Neural crest cell (in vitro differentiated cells): ENCODE measurements at regions not wholly inside any gene's neighbourhood (a gene's known extent, or its start where the extent isn't known, plus 50 kb on each side); places are given as distances from the start of the nearest gene placed in this dataset.
"Not testable (repeated sequence)": the region's sequence is repeated elsewhere in the genome, so short reads cannot be mapped to it uniquely, and the experiment has no call there.

Experiments used
- DNase-seq: peaks from one replicate; pipeline ENCODE4 v3.0.0; 2021; ENCODE audit warnings: low read depth, mixed read lengths, low spot score
- H3K27ac Mint-ChIP-seq: one replicate; pipeline ENCODE4 v1.8.0; 2021; ENCODE audit warnings: mild to moderate bottlenecking, mixed read lengths; ENCODE audit not compliant: unreplicated experiment
- H3K27me3 Mint-ChIP-seq: 2 replicates; pipeline ENCODE4 v1.8.0; 2021; ENCODE audit warnings: low read depth, mild to moderate bottlenecking, mixed read lengths
- H3K36me3 Mint-ChIP-seq: 2 replicates; pipeline ENCODE4 v1.8.0; 2021; ENCODE audit warnings: low read depth, mild to moderate bottlenecking, mixed read lengths
- H3K4me1 Mint-ChIP-seq: 2 replicates; pipeline ENCODE4 v1.8.0; 2021; ENCODE audit warnings: mixed read lengths
- H3K4me3 Mint-ChIP-seq: one replicate; pipeline ENCODE4 v1.8.0; 2021; ENCODE audit warnings: mild to moderate bottlenecking, mixed read lengths
- H3K9me3 Mint-ChIP-seq: 2 replicates; pipeline ENCODE4 v1.8.0; 2021; ENCODE audit warnings: mixed read lengths
- TF ChIP-seq, protein P1 (sequence below): fragments of 200-600 bp; sonication (generic); conservative IDR thresholded peaks from 2 replicates; pipeline ENCODE4 v1.5.0; 2021; ENCODE audit warnings: antibody characterized with exemption, mild to moderate bottlenecking

DNA sequence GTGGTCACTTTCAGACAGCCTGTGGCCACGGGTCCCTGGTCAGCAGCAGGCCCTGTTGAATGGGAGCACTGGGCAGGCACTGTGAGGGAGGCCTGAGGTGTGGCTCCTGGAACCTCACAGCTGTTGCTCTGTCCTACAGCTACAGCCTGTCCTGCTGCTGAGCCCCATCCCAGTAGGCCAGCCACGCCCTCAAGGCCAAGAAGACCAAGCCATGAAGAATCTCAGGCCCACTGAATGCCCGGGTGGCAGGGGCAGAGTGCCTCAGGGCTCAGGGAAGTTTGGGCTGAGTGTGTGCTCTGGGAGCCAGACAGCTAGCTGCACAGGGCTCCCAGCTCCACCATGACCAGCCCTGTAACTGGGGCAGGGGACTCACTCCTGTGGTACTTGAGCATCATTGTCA lies 363.5 kb upstream of the NUPR2 start:
- Mint-ChIP-seq H3K36me3 (peaks cover 13% of the 10 kb centered on the region), H3K4me3 (no peak overlapping the region), H3K27me3 (no peaks in the 10 kb centered on the region), H3K27ac (no peak overlapping the region), H3K4me1 (no peaks in the 10 kb centered on the region), H3K9me3 (peaks cover 9% of the 10 kb centered on the region)
- DNase-seq = no peak
- TF ChIP-seq, protein P1, sequence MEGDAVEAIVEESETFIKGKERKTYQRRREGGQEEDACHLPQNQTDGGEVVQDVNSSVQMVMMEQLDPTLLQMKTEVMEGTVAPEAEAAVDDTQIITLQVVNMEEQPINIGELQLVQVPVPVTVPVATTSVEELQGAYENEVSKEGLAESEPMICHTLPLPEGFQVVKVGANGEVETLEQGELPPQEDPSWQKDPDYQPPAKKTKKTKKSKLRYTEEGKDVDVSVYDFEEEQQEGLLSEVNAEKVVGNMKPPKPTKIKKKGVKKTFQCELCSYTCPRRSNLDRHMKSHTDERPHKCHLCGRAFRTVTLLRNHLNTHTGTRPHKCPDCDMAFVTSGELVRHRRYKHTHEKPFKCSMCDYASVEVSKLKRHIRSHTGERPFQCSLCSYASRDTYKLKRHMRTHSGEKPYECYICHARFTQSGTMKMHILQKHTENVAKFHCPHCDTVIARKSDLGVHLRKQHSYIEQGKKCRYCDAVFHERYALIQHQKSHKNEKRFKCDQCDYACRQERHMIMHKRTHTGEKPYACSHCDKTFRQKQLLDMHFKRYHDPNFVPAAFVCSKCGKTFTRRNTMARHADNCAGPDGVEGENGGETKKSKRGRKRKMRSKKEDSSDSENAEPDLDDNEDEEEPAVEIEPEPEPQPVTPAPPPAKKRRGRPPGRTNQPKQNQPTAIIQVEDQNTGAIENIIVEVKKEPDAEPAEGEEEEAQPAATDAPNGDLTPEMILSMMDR = no peak

DNA sequence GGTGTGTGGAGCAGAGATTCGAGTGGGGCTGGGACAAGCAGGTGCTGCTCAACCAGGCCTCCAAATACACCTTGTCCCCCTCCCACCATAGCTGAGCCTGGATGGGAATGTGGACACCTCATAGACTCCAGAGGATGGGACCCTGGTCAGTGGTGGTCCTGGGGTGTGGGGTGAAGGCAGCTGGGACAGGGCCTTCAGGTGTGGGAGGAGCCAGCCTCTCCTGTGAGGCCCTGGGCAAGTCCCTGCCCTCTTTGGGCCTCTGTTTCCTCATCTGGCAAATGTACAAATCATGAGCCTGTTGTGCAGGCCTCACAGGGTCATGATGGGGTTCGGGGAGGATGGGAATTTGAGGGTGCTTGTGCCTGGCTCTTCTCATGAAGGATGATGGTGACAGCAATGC lies 362.9 kb upstream of the NUPR2 start:
- Mint-ChIP-seq H3K9me3 (peaks cover 9% of the 10 kb centered on the region), H3K4me3 (no peak overlapping the region), H3K36me3 (peaks cover 13% of the 10 kb centered on the region), H3K27me3 (no peaks in the 10 kb centered on the region), H3K4me1 (no peaks in the 10 kb centered on the region), H3K27ac (no peak overlapping the region)
- TF ChIP-seq, protein P1 = no peak
- no peak for DNase-seq

DNA sequence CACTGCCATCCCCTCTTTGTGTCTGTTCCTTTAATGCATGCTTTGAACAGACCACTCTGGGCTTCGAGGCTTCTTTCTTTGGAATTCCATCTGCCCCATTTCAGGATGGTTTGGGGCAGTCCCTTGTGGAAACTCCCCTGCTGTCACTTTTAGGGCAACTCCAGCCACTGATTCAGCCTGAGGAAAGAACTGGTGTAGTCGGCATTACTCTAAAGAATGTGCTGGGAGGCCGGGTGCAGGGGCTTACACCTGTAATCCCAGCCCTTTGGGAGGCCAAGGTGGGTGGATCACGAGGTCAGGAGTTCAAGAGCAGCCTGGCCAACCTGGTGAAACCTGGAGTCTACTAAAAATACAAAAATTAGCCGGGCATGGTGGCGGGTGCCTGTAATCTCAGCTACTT lies 358.1 kb upstream of the NUPR2 start:
- peaks cover 3% of the 10 kb centered on the region for H3K9me3 Mint-ChIP-seq
- no peak overlapping the region for H3K27ac Mint-ChIP-seq
- no peaks in the 10 kb centered on the region for H3K4me1 Mint-ChIP-seq
- no peak for DNase-seq
- no peaks in the 10 kb centered on the region for H3K27me3 Mint-ChIP-seq
- TF ChIP-seq, protein P1 = no peak
- H3K36me3 Mint-ChIP-seq = peaks cover 6% of the 10 kb centered on the region
- H3K4me3 Mint-ChIP-seq = no peak overlapping the region

DNA sequence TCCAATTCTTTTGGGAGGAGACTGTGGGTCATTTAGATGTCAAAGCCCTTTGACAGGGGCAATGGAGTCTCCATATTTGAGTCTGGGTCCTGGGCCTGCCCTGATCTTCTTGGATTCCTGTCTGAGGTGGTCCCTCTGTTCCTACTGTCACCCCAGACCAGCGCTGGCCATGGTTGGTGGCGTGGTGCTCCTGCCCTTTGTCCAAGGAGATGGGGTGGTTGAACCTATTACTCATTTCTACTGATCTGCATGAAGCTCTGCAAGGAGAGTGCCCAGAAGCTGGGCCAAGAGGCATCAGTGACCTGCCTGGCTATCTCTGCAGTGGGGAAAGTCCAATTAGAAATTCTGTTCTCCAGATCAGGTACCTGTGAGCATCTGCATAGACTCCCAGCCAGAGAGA lies 355.6 kb upstream of the NUPR2 start:
- Mint-ChIP-seq H3K36me3 (peaks cover 5% of the 10 kb centered on the region), H3K4me1 (no peaks in the 10 kb centered on the region), H3K27me3 (no peaks in the 10 kb centered on the region), H3K9me3 (peaks cover 3% of the 10 kb centered on the region), H3K27ac (no peak overlapping the region), H3K4me3 (no peak overlapping the region)
- TF ChIP-seq, protein P1 = no peak
- no peak for DNase-seq

DNA sequence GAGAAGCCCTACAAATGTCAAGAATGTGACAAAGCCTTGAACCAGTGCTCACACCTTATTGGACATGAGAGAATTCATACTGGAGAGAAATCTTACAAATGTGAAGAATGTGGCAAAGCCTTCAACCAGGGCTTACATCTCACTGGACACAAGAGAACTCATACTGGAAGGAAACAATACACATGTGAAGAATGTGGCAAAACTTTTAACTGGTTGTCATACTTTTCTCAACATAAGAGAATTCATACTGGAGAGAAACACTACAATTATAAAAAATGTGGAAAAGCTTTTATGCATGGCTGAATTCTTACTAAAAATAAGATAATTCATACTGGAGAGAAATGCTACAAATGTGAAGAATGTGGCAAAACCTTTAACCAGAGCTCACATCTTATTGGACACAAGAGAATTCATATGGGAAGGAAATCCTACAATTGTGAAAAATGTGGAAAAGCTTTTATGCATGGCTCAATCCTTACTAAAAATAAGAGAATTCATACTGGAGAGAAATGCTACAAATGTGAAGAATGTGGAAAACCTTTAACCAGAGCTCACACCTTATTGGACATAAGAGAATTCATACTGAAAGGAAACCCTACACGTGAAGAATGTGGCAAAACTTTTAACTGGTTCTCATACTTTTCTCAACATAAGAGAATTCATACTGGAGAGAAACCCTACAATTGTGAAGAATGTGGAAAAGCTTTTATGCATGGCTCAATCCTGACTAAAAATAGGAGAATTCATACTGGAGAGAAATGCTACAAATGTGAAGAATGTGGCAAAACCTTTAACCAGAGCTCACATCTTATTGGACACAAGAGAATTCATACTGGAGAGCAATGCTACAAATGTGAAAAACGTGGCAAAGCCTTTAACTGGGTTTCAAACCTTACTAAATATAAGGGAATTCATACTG lies 350.6 kb upstream of the NUPR2 start:
- not testable (repeated sequence) for H3K27me3 Mint-ChIP-seq, DNase-seq, H3K4me3 Mint-ChIP-seq, H3K4me1 Mint-ChIP-seq, H3K27ac Mint-ChIP-seq
- peaks cover 17% of the 10 kb centered on the region for H3K9me3 Mint-ChIP-seq
- H3K36me3 Mint-ChIP-seq = peaks cover 22% of the 10 kb centered on the region

DNA sequence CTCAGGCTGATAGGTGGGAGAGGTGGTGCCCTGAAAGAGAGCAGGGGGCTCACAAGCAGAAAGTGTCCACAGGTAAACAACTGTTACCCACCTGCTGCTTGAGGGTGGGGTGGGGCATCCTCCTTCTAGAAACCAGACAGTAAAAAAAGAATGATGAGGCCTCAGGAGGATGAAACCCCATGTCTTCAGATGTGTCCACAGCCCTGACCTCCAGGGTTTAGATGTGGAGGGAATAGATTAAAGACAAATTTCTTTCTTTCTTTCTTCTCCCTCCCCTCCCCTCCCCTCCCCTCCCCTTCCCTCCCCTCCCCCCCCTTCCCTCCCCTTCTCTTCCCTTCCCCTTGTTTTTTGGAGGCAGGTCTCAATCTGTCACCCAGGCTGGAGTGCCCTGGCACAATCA lies 333.5 kb upstream of the NUPR2 start:
- H3K27me3 Mint-ChIP-seq = no peaks in the 10 kb centered on the region
- H3K9me3 Mint-ChIP-seq = peaks cover 8% of the 10 kb centered on the region
- TF ChIP-seq, protein P1 = no peak
- no peak for DNase-seq
- H3K27ac Mint-ChIP-seq = no peak overlapping the region
- H3K36me3 Mint-ChIP-seq = peaks cover 7% of the 10 kb centered on the region
- no peak overlapping the region for H3K4me3 Mint-ChIP-seq
- H3K4me1 Mint-ChIP-seq = no peaks in the 10 kb centered on the region
